ENCODE measurements at regions not wholly inside any gene's neighbourhood (a gene's known extent, or its start where the extent isn't known, plus 50 kb on each side); places are given as distances from the start of the nearest gene placed in this dataset.

GRCh38 chr14:54291491-54292191, 105.2 kb upstream of the CDKN3 start:
- TF ChIP-seq RAD21 (IDR thresholded peaks at IDR 0.05; ENCODE audit: low read depth) (no peak), CEBPB (IDR thresholded peaks at IDR 0.05) (no peak)
- TF ChIP-seq, protein P1, sequence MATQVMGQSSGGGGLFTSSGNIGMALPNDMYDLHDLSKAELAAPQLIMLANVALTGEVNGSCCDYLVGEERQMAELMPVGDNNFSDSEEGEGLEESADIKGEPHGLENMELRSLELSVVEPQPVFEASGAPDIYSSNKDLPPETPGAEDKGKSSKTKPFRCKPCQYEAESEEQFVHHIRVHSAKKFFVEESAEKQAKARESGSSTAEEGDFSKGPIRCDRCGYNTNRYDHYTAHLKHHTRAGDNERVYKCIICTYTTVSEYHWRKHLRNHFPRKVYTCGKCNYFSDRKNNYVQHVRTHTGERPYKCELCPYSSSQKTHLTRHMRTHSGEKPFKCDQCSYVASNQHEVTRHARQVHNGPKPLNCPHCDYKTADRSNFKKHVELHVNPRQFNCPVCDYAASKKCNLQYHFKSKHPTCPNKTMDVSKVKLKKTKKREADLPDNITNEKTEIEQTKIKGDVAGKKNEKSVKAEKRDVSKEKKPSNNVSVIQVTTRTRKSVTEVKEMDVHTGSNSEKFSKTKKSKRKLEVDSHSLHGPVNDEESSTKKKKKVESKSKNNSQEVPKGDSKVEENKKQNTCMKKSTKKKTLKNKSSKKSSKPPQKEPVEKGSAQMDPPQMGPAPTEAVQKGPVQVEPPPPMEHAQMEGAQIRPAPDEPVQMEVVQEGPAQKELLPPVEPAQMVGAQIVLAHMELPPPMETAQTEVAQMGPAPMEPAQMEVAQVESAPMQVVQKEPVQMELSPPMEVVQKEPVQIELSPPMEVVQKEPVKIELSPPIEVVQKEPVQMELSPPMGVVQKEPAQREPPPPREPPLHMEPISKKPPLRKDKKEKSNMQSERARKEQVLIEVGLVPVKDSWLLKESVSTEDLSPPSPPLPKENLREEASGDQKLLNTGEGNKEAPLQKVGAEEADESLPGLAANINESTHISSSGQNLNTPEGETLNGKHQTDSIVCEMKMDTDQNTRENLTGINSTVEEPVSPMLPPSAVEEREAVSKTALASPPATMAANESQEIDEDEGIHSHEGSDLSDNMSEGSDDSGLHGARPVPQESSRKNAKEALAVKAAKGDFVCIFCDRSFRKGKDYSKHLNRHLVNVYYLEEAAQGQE (IDR thresholded peaks at IDR 0.05; ENCODE audit: low read depth): no peak

Data from Ishikawa (cell line).